HCT116 (cell line): ENCODE measurements at regions not wholly inside any gene's neighbourhood (a gene's known extent, or its start where the extent isn't known, plus 50 kb on each side); places are given as distances from the start of the nearest gene placed in this dataset.

Experiments
- CTCF ChIP-seq, 3 experiments: fragments of 200-600 bp in 1 of 3; sonication (generic) in 1 of 3; IDR thresholded peaks in 2 of 3; conservative IDR thresholded peaks in 1 of 3; 2 replicates each; pipeline ENCODE4 v1.5.1; 2012 to 2017; ENCODE audit warnings: low read depth in 2 of 3, low read length in 2 of 3, antibody characterized with exemption in 1 of 3, borderline replicate concordance in 1 of 3, control low read depth in 1 of 3, mild to moderate bottlenecking in 1 of 3, mixed read lengths in 1 of 3, mixed run types in 1 of 3, moderate library complexity in 1 of 3; ENCODE audit not compliant: insufficient read depth in 1 of 3
- EGR1 ChIP-seq: IDR thresholded peaks from 2 replicates; pipeline ENCODE4 v1.6.1; 2012; ENCODE audit warnings: low read depth
- ELF1 ChIP-seq: IDR thresholded peaks from 2 replicates; pipeline ENCODE4 v1.6.1; 2012; ENCODE audit warnings: low read depth, borderline replicate concordance
- EZH2 ChIP-seq: fragments of 200-600 bp; sonication (generic); IDR thresholded peaks from 2 replicates; pipeline ENCODE4 v1.6.1; 2017; ENCODE audit warnings: antibody characterized with exemption, mixed run types
- EZH2phosphoT487 ChIP-seq: fragments of 200-600 bp; IDR thresholded peaks from 2 replicates; pipeline ENCODE4 v1.6.1; 2018; ENCODE audit warnings: antibody characterized with exemption, borderline replicate concordance
- JUND ChIP-seq: IDR thresholded peaks from 2 replicates; pipeline ENCODE4 v1.6.1; 2012
- MAX ChIP-seq: IDR thresholded peaks from 2 replicates; pipeline ENCODE4 v1.6.1; 2012
- POLR2A ChIP-seq: IDR thresholded peaks from 2 replicates; pipeline ENCODE4 v1.7.0; 2011; ENCODE audit warnings: borderline replicate concordance; ENCODE audit not compliant: insufficient read depth, insufficient read length; ENCODE audit errors: extremely low read depth
- POLR2AphosphoS5 ChIP-seq: IDR thresholded peaks from 2 replicates; pipeline ENCODE4 v1.6.1; 2011; ENCODE audit warnings: mild to moderate bottlenecking, low read depth, low read length, moderate library complexity
- REST ChIP-seq: IDR thresholded peaks from 2 replicates; pipeline ENCODE4 v1.6.1; 2012; ENCODE audit warnings: low read depth
- ZBTB33 ChIP-seq: IDR thresholded peaks from 2 replicates; pipeline ENCODE4 v1.6.1; 2011; ENCODE audit warnings: mild to moderate bottlenecking, low read length, moderate library complexity; ENCODE audit not compliant: insufficient replicate concordance; ENCODE audit errors: extremely low read depth
- ZFX ChIP-seq: fragments of 450-650 bp; IDR thresholded peaks from 2 replicates; pipeline ENCODE4 v1.6.1; 2017
- ZNF274 ChIP-seq: fragments of 200-500 bp; sonication (Bioruptor generic); IDR thresholded peaks from 2 replicates; pipeline ENCODE4 v1.6.1; 2014; ENCODE audit warnings: mild to moderate bottlenecking, low read depth, low read length, inconsistent platforms

- TF ChIP-seq POLR2A (no peak), ZBTB33 (no peak), ZNF274 (no peak), JUND (no peak), CTCF (IDR thresholded peaks at IDR 0.05 in 2 of 3, conservative IDR thresholded peaks at IDR 0.05 in 1 of 3; ENCODE audit: borderline replicate concordance in 1 of 3, insufficient read depth in 1 of 3, low read depth in 2 of 3, low read length in 2 of 3) (no peak), MAX (no peak), EZH2 (no peak), REST (no peak), ZFX (no peak), POLR2AphosphoS5 (no peak), EGR1 (no peak), ELF1 (no peak), EZH2phosphoT487 (no peak)
Measured at GRCh38 chr2:39549718-39550464, 112.8 kb upstream of the MAP4K3 start.
